Colonic mucosa (tissue), 4 donors: ENCODE measurements at regions not wholly inside any gene's neighbourhood (a gene's known extent, or its start where the extent isn't known, plus 50 kb on each side); places are given as distances from the start of the nearest gene placed in this dataset.

ENCODE experiments used
- DNase-seq: peaks from one replicate; pipeline ENCODE4 v3.0.0-alpha.2; 2020
- H3K27ac ChIP-seq: fragments of 200-600 bp; one replicate; pipeline ENCODE4 v1.8.0; 2021
- H3K27me3 ChIP-seq: fragments of 200-600 bp; one replicate; pipeline ENCODE4 v1.8.0; 2021
- H3K36me3 ChIP-seq: fragments of 200-600 bp; one replicate; pipeline ENCODE4 v1.8.0; 2021
- H3K4me1 ChIP-seq: fragments of 200-600 bp; one replicate; pipeline ENCODE4 v1.8.0; 2021; ENCODE audit warnings: mild to moderate bottlenecking
- H3K4me3 ChIP-seq: fragments of 200-600 bp; one replicate; pipeline ENCODE4 v1.8.0; 2021
- H3K9ac ChIP-seq, 2 donors: one replicate each; pipeline ENCODE4 v1.7.0; 2013; ENCODE audit warnings: control low read depth in 2 of 2, low read depth in 2 of 2, low read length in 2 of 2
- H3K9me3 ChIP-seq: fragments of 200-600 bp; one replicate; pipeline ENCODE4 v1.8.0; 2021
- intact Hi-C: fragments of 100-400 bp; cut with DNase I; formaldehyde crosslinking; loops from one replicate; pipeline ENCODE4 v1.14.1; 2022
- TF ChIP-seq, protein P1 (sequence below): fragments of 200-600 bp; IDR thresholded peaks from one replicate; pipeline ENCODE4 v1.8.0; 2022; ENCODE audit warnings: antibody characterized with exemption, mild to moderate bottlenecking
- donor health status: healthy.
- donor health status: DM: no; HTN: no; CAD: no.
- donor health status: DM: no; HTN: no; CAD: no.

DNA sequence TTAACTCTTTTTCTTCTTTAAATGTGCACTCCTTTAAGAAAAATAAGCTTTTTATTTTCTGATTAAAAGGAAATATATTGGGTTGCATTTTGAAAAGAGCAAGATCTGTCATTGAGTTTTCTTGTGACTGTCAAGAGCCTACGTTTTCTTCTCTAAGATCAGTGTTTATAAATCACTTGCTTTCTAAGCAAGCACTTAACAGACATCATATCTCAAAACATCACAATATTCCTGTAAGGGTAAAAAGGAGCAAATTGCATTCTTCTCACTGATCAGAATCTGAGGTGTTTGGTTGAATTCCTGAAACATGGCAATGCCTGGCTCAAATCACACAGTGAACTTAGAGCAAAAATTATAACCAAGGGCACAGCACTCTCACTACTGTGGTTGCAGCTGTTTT, 231.3 kb downstream of the PCDH17 start:
- no peak overlapping the region for H3K27ac ChIP-seq
- H3K27me3 ChIP-seq, result no peaks in the 10 kb centered on the region
- no peaks in the 10 kb centered on the region for H3K4me1 ChIP-seq
- no peaks in the 10 kb centered on the region for H3K36me3 ChIP-seq
- DNase-seq, result no peak
- no peak overlapping the region for H3K4me3 ChIP-seq
- H3K9me3 ChIP-seq, result no peaks in the 10 kb centered on the region
- no peak overlapping the region for H3K9ac ChIP-seq
- intact Hi-C loops, result no loop called here
- TF ChIP-seq, protein P1, sequence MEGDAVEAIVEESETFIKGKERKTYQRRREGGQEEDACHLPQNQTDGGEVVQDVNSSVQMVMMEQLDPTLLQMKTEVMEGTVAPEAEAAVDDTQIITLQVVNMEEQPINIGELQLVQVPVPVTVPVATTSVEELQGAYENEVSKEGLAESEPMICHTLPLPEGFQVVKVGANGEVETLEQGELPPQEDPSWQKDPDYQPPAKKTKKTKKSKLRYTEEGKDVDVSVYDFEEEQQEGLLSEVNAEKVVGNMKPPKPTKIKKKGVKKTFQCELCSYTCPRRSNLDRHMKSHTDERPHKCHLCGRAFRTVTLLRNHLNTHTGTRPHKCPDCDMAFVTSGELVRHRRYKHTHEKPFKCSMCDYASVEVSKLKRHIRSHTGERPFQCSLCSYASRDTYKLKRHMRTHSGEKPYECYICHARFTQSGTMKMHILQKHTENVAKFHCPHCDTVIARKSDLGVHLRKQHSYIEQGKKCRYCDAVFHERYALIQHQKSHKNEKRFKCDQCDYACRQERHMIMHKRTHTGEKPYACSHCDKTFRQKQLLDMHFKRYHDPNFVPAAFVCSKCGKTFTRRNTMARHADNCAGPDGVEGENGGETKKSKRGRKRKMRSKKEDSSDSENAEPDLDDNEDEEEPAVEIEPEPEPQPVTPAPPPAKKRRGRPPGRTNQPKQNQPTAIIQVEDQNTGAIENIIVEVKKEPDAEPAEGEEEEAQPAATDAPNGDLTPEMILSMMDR, result no peak

DNA sequence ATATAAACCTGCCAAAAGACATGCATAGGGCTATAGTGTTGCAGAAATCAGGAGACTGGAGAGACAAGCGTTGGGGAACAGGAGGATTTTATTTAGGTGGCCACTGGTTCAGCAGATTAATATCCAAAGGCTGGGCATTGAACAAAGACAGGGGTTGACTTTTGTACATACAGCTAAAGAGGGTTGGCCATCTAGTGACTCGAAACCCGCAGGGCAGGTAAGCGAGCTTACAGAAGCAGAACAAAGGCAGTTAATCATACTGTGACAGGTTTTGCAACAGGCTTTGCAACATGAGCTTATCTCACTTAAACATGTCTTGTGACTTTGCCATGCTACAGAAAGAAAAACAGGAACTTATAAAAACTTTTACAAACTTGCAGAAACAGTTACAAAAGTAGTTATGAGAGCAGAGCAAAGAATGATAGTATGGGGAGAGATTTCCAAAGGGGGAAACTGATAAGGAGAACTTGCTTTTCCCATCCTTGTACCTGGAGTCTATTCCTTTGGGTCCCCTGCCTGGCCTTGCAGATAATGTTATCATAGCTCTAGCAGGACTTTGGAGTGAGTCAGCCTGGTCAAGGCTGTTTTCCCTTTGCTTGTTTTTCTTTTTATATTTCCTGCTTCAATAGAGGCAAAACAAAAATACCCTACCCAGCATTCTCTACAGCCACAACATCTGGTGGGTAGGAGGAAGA, 234.2 kb downstream of the PCDH17 start:
- intact Hi-C loops, result no loop called here
- TF ChIP-seq, protein P1, result no peak
- no peaks in the 10 kb centered on the region for H3K27me3 ChIP-seq
- no peak for DNase-seq
- no peak overlapping the region for H3K27ac ChIP-seq
- no peaks in the 10 kb centered on the region for H3K9me3 ChIP-seq
- H3K4me3 ChIP-seq, result no peak overlapping the region
- H3K4me1 ChIP-seq, result no peaks in the 10 kb centered on the region
- H3K9ac ChIP-seq, result no peak overlapping the region
- no peaks in the 10 kb centered on the region for H3K36me3 ChIP-seq

DNA sequence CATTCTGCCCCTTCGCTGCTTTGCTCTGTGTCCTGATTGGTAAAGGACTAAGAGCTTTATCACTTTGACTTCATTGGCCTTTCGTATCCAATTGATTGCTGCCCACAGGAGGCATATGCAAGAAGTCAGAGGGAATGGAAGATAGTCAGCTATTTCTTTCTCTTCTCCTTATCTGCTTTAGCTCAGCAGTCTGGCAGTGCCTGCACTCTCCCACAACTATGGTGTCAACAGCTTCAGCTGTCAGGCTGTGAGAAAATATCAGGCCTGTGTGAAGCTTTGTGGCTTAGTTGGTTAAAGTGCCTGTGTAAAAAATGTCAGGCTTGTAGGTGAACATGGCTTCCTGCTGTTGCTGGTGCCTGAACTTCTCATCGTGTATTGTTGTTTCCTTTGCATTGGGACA, 243.0 kb downstream of the PCDH17 start:
- Histone ChIP-seq H3K9me3 (no peaks in the 10 kb centered on the region), H3K9ac (no peak overlapping the region), H3K27ac (no peak overlapping the region), H3K27me3 (no peaks in the 10 kb centered on the region), H3K4me3 (no peak overlapping the region), H3K36me3 (no peaks in the 10 kb centered on the region), H3K4me1 (no peaks in the 10 kb centered on the region)
- TF ChIP-seq, protein P1, result no peak
- no peak for DNase-seq
- intact Hi-C loops, result no loop called here

DNA sequence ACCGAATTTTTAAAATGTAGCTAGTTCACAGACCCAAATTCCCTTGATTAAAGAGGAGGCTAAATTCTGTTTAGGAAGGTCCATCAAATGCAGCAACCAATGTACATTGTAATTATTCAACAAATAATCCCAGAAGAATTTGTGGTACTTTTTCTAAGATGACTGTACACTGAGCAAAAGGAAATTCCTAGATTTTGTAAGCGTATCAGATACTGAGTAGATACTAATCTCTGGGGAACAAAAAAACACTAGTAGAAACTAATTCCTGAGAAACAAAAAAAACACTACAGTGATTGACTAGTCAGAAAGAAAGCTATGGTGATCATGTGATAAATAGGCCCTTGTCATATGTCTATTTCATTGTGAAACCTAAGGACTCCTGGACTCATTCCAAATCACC, 246.1 kb downstream of the PCDH17 start:
- intact Hi-C loops, result no loop called here
- Histone ChIP-seq H3K27ac (no peak overlapping the region), H3K4me3 (no peak overlapping the region), H3K9me3 (no peaks in the 10 kb centered on the region), H3K27me3 (no peaks in the 10 kb centered on the region), H3K9ac (no peak overlapping the region), H3K36me3 (no peaks in the 10 kb centered on the region), H3K4me1 (no peaks in the 10 kb centered on the region)
- TF ChIP-seq, protein P1, result no peak
- DNase-seq, result no peak

DNA sequence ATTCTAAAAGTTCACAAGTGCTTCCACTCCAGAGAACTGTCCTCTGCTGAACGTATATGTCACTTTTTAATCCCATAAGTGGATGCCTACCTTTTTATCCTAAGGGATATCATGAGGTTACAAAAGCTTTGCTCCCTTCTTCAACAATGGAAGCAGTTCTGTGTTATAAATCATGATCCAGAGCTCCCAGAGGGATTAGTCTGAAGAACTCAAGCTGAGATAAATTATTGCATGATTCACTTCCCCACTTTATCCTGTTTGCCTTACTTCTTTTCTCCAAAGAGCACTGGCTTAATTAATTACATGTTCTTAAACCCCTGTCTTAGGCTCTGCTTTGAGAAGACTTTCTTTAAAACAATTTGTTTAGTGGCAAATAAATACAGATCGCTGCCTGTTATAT, 246.7 kb downstream of the PCDH17 start:
- H3K27me3 ChIP-seq, result no peaks in the 10 kb centered on the region
- H3K9me3 ChIP-seq, result no peaks in the 10 kb centered on the region
- H3K4me1 ChIP-seq, result no peaks in the 10 kb centered on the region
- TF ChIP-seq, protein P1, result no peak
- no peak overlapping the region for H3K27ac ChIP-seq
- no peak for DNase-seq
- intact Hi-C loops, result no loop called here
- no peaks in the 10 kb centered on the region for H3K36me3 ChIP-seq
- no peak overlapping the region for H3K9ac ChIP-seq
- H3K4me3 ChIP-seq, result no peak overlapping the region
